Spleen (tissue), 7 donors: ENCODE measurements at regions not wholly inside any gene's neighbourhood (a gene's known extent, or its start where the extent isn't known, plus 50 kb on each side); places are given as distances from the start of the nearest gene placed in this dataset.

Experiments
- POLR2AphosphoS5 ChIP-seq, 3 donors: sonication (generic); formaldehyde crosslinking; IDR thresholded peaks; one replicate each; pipeline ENCODE4 v1.5.1; 2017; ENCODE audit warnings: antibody characterized with exemption in 3 of 3
- TF ChIP-seq, protein P1 (sequence below), 11 experiments: fragments of 200-600 bp in 7 of 11; fragments of 450-650 bp in 4 of 11; sonication (generic) in 4 of 11; IDR thresholded peaks in 8 of 11; conservative IDR thresholded peaks in 3 of 11; 1 replicate in 7 of 11; 2 replicates in 4 of 11; pipeline versions ENCODE4 v1.4.0 to v1.8.0; 2016 to 2021; ENCODE audit warnings: antibody characterized with exemption in 11 of 11, inconsistent platforms in 4 of 11, mild to moderate bottlenecking in 1 of 11
- donor health status: DM: no; HTN: no; CAD: no; lungs with moderate emphysema.
- donor health status: DM: no; HTN: no; CAD: no.
- donor health status: DM: no; HTN: no; CAD: no.

DNA sequence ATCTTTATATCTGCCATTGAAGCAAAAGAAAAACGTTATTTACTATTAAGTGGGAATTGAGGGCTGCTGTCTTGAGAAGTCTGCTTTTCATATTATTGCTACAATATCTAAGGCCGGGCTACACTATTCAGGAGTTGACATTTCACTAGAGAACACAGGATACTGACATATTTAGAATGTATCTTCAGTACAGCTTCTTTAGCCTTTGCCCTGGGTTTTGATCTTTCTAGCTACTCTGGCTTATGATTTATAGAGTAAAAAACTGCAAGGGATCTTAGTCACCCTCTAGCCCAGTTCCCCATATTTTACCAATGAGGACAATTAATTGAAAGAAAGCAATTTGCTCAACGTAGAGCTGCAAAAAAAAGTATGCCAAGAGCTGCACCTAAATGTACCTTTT, 307.4 kb upstream of the DPPA4 start:
- TF ChIP-seq POLR2AphosphoS5 (IDR thresholded peaks at IDR 0.05) = no peak
- TF ChIP-seq, protein P1, sequence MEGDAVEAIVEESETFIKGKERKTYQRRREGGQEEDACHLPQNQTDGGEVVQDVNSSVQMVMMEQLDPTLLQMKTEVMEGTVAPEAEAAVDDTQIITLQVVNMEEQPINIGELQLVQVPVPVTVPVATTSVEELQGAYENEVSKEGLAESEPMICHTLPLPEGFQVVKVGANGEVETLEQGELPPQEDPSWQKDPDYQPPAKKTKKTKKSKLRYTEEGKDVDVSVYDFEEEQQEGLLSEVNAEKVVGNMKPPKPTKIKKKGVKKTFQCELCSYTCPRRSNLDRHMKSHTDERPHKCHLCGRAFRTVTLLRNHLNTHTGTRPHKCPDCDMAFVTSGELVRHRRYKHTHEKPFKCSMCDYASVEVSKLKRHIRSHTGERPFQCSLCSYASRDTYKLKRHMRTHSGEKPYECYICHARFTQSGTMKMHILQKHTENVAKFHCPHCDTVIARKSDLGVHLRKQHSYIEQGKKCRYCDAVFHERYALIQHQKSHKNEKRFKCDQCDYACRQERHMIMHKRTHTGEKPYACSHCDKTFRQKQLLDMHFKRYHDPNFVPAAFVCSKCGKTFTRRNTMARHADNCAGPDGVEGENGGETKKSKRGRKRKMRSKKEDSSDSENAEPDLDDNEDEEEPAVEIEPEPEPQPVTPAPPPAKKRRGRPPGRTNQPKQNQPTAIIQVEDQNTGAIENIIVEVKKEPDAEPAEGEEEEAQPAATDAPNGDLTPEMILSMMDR (IDR thresholded peaks at IDR 0.05 in 8 of 11, conservative IDR thresholded peaks at IDR 0.05 in 3 of 11) = no peak
